Activated CD4-positive, CD25-positive, alpha-beta regulatory T cell treated with anti-CD3 and anti-CD28 coated beads, Interleukin-2, amount 50 U/mL, for 72 hours (primary cell): ENCODE measurements at regions not wholly inside any gene's neighbourhood (a gene's known extent, or its start where the extent isn't known, plus 50 kb on each side); places are given as distances from the start of the nearest gene placed in this dataset.
A peak's percentile ranks its signal among the peaks of the same experiment; 100 is the strongest.

Experiments
- DNase-seq: peaks from one replicate; pipeline ENCODE4 v3.0.0; 2021

DNA sequence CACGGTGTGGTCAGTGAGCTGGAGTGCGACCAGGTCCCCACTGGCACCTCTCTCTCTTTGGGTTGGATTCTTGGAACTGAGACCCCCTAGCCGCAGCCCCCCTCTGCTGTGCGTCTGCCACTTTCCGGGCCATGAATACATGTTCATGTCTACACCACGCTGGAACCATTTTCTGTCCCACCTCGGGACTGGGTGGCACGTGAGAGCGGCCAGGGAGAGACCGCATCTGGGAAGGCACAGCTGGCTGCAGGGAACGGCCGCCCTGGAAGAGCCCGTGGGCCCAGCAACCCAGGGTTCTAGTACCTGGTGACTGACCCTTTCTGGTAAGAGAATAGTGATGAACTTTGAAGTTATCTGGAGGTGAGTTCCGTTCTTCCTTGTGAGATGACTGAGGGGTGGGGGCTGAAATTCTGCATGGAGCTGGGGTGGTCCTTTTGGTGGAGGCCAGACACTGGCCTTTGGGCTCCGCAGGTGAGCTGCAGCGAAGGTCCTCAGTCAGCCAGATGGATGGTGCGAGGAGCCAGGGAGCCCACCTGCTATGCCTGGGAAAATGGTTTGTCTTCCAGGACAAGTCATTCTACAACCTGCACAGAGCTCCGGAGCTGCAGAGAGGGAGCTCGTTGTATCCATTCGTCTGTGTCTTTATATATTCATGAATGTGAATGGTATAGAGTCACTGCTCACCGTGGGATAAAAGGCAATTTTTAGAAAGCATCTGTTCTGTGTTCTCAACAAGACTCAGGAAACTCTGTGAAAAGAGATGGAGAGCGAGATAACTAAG, 223.5 kb downstream of the NDUFA10 start:
- peak; percentile 21 for DNase-seq

DNA sequence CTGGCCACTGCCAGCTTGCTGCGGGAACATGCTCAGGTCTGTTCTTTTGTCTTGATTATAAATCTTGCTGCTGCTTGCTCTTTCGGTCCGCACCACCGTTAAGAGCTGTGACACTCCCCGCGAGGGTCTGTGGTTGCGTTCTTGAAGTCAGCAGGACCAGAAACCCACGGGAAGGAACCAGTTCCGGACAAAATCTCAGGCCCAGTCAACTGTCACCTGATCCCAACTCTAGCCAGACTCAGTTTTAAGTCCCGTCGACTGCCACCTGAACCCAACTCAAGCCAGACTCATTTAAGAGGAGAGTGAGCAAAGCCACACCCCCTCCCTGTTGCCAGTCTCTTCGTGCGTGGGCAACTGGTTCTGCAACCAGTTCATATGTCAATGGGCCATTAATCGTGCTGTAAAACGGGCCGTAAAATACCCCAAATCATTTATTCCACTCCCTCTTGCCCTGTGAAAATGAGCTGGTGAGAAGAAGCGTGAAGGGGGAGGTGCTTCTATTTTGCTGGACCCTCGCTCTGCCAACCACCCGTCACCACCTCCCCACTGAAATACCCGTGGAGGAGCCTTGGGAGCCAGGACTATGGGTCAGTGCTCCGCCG, 224.3 kb downstream of the NDUFA10 start:
- DNase-seq = peak; percentile 11

DNA sequence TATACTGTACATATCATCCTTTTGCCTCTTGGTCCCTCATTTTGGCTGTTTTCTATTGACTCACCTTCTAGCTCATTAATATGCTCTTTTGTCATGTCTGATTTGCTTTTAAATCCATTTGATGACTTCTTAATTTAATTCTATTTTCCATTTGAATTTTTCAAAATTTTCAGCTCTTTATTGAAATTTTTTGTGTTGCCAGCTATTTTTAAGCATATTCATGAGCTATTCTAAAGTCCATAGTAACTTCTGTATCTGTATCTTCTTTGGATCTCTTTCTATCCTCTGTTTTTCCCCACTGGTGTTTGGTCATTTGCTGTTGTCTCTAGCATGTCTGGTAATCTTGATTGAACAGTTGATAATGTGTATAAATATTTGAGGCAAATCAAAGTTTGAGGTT, 227.8 kb downstream of the NDUFA10 start:
- no peak for DNase-seq

DNA sequence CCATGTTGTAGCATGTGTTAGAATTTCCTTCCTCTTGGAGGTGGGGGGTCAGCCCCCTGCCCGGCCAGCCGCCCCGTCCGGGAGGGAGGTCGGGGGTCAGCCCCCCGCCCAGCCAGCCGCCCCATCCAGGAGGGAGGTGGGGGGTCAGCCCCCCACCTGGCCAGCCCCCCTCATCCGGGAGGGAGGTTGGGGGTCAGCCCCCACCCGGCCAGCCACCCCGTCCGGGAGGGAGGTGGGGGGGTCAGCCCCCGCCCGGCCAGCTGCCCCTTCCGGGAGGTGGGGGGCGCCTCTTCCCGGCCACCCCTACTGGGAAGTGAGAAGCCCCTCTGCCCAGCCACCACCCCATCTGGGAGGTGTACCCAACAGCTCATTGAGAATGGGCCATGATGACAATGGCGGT, 229.4 kb downstream of the NDUFA10 start:
- peak; percentile 4 for DNase-seq

DNA sequence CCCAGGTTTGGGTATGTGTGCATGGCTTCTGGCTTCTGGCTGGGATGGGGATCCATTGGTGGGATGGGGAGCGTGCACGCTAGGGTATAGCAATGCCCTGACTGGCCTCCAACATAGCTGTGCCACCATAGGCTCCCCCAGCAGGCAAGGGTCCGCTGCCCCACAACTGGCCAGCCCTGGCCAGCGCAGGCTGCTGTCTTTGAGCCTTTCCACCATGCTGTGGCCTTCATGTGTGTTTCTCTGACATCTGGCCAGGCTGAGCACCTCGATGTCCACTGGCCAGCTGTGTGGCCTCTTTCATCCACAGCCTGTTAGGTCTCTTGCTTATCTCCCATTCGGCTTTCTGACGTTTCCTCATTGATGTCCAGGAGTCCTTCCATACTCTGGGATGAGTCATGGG, 231.3 kb downstream of the NDUFA10 start:
- peak; percentile 13 for DNase-seq

DNA sequence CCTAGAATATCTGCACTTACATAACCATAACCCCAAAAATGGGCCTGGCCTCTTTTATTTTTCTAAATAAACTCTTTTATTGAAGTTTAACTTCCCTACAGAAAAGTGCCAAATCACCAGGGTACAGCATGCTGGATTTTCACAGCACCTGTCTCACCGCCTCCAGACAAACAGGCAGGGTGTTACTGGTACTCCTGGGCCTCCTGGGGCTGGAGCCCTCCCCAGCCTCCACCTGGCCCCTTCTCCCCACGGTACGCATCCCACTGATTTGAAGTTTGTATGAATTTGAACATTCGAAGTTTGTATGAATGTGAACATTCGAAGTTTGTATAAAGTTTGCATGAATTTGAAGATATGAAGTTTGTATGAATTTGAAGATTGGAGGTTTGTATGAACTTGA, 232.1 kb downstream of the NDUFA10 start:
- no peak for DNase-seq

DNA sequence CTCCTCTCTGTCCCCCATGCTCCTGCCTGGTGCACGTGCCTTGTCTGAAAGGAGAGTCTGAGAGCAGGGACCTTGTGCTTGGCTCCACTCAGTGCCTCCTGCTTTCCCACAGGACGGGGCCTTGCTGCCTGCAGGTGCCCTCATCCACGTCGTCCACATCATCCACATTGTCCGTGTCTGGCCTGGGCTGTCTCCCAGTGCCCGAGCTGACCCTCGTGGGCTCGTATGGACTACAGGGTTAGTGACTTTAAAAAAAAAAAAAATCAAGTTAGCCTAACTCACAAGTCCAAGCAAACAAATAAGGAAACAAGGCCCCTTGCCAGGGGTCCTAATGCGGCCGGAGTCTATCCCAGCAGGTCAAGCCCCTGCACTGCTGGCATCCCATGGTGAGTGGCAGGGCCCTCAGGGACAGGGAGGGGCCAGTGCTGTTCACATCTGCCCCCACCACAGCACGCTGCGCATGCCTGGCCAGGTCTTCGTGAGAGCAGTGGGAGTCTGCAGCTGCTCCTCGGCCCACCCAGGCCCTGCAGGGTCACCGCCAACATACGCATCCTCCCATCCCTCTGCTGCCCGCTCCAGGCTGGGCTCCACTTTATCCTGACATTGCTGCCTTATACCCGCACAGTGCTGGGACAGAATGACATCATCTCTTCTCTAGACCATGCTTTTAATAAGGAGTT, 232.6 kb downstream of the NDUFA10 start:
- peak; percentile 11 for DNase-seq

DNA sequence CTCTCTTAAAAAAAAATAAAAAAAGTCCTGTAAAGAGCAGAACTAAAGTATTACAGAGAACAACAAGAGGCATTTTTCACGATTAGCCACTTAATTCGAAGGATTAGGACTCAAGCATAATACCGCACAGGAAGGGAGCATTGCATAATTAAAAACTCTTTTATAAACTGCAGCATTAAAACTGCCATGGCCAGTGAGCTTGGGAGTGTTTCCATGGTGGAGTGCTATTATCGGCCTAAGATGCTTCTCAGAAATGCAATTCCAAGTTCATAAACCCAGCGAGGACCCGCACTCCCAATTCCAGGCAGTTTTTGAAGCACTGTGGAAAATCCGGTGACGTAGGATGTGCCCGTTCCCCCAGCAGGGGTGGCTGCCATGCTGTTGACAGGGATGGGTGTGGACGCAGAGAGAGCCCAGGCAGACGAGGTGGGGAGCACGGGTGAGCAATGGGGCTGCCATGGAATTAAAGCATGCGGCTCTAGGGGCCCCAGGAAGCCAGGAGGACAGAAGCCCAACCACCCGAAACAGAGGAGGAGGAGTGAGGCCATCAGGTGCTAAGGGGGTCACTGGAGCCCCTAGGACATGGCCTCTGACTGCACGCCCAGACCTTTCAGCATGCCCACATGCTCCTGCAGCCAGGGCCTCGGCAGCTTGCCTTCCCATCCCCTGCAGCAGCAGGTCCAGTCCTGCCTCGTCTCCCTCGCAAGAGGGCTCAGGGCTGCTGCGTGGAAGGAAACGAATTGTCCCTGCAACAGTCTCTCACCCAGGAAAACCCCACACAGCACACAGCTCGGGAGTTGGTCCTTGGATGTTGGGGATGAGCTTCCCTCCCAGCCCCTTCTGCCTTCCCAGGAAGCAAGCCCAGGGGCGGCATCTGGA, 233.4 kb downstream of the NDUFA10 start:
- no peak for DNase-seq

DNA sequence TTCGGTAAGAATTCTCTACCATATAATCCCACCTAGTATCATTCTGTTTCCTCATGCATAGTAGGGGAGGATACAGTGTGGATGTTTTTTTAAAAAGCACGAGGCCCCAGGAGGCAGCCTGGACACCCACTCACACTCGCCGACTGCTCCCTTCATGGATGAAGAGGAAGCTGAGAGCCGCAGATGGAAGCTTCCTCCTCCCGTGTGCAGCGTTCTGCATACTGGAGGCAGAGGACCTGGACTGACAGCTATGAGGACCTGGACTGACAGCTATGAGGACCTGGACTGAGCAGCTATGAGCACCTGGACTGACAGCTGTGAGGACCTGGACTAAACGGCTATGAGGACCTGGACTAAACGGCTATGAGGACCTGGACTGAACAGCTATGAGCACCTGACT, 234.4 kb downstream of the NDUFA10 start:
- no peak for DNase-seq

DNA sequence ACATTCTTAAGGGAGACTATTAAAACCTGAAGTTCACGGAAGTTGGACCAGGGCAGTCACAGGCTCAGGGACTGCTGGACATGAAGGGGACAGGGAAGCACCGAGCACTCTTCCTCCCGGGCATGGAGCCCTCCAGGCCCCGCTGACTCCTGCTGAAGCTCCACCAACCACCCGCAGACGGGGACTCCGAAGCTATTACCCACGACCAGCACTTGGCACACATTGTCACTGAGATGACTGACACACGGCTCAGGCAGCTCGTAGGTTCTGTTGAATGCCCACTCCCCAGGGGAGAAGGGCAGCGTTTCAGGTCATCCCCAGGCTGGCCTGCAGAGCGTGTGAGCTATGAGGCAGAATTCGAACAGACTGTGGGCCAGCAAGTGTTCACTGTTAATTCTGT, 234.8 kb downstream of the NDUFA10 start:
- no peak for DNase-seq

DNA sequence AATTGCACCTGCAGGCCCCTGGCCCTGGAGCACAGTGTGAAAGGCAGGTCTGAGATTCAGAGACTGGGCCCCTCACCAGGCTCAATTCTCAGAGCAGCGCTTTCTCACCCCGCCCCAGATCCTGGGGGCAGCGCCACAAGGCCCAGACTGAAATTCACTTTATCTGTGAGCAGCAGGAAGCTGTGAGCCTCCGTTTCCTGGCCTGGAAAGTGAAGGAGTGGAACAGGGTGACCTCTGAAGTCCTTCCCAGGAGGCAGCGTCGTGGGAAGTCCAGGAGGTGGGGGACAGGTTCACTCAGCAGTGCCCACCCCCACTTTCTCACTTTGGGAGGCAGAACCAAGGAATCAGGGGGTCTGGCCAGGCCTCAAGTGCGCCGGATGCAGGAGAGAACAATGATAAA, 235.4 kb downstream of the NDUFA10 start:
- DNase-seq = no peak

DNA sequence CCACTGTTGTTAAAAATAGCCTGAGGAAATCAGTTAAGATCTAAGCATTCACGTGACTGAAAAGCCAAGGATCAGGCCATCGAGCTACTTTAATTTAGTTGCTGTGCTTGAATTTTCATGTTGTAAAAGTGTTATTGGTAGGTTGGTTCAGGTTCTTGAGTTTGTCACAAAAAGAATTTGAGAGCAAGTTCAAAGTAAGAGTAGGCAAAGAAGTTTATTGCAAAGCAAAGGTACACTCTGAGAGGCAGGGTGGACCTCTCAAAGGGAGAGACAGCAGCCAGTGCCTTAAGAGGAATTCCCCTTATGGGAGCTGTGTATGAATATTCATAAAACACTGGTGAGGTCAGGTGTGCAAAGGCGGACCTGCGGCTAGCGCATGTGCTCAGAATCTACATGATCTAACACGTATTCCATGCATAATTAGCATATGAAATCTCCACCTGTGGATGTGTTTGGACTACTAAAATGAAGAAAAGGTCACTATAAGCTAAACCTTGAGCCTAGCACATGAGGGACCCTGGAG, 236.5 kb downstream of the NDUFA10 start:
- DNase-seq = no peak

DNA sequence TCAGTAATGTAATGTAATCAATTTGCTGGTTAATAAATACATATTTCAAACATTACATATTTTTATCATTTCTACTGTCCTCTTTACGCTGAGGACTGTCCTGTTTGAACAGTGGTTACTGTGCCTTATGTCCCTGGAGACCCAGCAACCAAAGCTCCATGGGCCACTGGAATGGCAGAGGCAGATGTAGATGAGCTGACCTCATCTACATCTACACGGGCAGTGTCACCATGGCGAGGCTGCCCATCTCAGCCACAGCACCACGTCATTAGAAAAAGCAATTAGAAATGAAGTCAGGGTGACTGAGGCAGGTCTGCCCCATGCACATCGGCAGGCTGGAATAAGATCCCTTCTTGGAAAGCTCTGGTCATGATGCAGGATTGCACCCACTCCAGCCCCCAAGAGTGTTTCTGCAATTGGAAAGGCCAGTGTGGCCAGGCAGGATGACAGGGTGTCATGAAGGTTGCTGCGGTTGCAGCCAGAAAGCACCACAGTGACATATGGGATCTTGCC, 237.5 kb downstream of the NDUFA10 start:
- no peak for DNase-seq

DNA sequence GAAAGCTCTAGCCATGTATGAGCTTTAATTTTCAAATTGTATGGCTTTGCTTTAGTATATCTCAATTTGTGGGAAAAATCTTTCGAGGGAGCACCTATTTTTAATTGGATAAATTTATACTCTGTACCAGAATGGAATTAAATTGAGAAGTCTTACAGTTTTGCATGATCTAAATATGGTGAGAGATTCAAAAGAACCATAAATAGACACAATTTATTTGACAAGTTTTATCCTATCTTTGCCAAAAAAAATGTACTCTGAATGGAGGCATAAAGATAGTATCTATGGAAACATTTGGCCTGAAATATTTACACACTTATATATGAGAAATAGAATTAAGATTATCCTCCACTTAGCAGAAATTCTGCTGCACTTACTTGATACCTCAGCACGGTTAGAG, 238.4 kb downstream of the NDUFA10 start:
- no peak for DNase-seq

DNA sequence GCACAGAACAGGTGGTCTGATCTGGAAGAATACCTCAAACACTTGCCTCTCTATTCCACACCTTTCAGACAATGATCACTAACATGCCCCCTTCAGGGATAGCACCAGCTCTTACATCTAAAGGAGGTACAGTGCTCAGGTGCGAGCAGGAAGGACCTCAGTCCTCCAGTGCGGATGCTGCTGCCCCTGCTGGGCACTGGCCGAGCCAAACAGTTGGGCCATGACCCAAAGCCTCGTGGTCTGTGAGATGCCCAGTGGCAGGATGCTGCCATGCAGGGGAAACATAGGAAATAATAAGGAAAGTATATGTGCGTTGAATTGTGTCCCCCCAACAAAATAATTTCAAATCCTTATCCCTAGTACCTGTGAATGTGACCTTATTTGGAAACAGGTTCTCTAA, 243.7 kb downstream of the NDUFA10 start:
- DNase-seq = no peak

DNA sequence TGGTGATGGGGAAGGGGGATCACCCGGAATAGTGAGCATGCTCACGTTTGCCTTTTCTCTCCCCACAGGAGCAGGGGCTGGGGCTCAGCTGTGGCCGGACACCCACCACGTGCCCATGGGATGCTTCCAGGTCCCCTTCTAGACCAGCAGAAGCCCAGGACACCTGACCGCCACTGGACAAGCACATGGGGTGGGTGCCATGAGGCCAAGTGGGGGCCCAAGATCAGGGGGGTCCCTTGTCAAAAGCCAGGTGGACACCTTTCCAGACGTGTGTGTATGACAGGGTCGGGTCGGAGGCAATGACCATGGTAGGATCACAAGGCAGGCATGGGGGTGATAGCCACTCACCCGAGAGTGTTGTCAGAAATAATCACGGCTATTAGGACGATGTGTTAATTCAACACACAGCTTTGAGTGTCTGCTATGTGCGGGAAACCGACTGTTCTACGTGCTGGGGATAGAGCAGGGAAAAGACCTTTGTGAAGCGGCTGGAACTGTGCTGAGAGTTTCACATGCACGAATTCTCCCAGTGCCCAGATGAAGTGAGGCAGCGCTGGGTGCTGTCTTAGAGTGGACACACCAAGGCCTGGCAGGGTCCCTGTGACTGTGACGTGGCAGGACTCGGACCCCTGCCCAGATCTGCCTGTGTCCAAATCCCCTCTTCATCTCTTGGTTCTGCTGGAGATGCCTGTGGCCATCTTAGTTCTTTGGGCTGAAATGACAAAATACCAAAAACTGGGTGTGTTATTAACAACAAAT, 244.7 kb downstream of the NDUFA10 start:
- DNase-seq = no peak

DNA sequence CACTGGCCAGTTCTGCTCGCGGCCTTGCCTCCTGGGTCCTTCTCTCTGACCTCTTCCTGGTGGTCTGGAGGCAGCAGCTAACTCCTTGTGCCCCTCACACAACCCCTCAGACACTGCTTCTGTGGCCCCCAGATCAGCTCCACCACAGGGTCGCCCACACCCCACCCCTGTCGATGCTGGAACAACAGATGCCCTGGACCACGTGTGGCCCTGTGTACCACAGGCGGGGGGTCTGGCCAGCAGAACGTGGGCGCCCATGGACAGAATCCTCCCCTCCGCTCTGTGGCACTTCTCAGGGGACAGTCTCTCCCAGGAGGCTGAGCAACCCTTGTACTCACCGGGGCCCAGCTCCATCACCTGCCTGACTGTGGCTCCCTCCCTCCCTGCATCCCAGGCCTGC, 245.6 kb downstream of the NDUFA10 start:
- no peak for DNase-seq

DNA sequence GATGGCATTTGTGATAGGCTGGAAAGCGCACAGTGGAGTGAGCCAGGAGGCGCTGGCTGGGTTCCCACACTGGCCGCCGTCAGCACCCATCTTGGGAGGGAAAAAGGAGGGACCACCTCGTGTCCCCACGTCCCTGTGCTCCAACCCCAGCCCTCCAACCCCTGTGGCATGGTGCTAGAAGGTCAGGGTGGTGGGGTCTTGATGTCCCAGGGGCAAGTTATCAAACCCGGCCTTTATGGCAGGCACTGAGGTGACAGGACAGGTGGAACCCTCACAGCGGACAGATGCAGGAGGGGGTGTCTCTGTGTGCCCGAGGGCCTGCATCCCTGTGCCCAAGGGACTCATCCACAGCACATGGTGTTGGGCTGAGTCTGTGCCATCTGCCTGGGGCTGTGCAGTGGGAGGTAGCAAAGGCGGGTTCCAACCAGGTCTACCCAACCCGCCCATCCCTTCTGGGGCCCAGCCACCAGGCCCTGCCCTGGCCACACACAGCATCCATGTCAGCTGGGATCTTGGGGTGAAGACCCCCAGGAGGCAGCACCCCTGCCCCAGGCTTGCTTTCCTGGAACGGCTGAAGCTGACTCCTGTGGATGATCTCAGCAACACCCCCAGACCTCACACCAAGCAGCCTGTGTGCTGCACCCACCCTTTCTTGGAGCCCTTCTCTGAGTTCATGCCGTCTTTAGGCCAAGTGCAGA, 246.1 kb downstream of the NDUFA10 start:
- DNase-seq = no peak

DNA sequence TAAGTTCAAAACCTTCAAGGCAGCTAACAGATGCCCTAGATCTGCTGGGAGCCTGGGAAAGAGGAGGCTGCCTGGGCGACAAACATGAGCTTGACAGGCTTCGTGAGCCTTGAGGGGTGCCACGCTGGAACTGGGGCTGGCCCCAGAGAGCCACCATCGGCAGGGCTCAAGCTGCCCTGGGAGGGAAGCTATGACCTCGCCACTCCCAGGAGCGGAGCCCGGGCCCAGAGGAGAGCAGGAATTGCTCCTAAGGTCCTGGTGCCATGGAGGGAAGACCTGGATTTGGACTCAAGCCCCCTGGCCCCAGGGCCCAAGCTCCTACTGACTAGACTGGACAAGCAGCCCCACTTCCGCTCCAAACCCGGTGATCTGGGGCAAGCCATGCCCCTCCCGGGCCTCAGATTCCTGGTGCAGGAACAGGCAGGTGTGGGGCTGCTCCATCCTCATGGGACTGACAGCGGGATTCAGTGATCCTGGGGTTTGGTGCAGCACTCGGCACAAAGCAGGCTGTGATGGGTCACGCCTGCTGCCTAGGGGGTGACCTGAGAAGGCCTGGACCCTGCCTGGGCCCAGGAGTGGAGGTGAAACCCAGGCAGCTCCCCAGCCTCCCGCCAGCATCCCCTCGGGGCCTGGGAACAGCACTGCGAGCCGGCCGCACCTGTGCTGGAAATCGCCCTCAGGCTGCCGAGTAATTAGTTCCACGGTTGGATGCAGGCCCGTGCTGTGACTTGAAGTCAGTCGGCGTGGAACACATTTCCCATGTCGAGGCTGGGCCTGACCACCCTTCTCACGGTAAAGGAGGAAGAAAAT, 246.9 kb downstream of the NDUFA10 start:
- DNase-seq = no peak

DNA sequence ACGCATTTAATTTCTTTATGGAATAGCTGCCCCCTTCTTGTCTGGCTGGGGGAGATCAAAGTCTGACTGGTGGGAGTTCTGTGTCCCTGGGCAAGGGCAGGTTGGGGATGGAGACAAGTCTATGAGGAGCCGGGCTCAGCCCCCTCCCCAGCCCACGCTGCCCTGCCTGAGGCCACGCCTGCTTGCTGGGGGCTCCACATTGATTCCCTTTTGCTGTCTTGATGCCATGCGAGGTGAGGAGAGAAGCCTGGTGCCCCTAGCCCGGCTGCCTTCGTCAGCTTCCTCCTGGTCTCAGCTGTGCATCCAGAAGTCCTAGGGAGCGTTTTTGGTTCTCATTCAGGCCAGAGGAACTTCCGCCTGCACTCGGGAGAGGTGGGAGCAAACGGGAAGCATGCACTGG, 247.9 kb downstream of the NDUFA10 start:
- DNase-seq = no peak
